BLaER1 treated with 17β-estradiol and CSF1 and Interleukin-3, amounts not matched to agents 10 nM and 100 nM (cell line): ENCODE measurements at regions not wholly inside any gene's neighbourhood (a gene's known extent, or its start where the extent isn't known, plus 50 kb on each side); places are given as distances from the start of the nearest gene placed in this dataset.

Source experiments
- H3K27ac ChIP-seq, 11 experiments: shearing (Covaris generic); formaldehyde crosslinking; 2 replicates each; pipeline ENCODE4 v1.8.1; 2022
- H3K27me3 ChIP-seq, 11 experiments: shearing (Covaris generic); formaldehyde crosslinking; 2 replicates each; pipeline ENCODE4 v1.8.1; 2022
- H3K36me3 ChIP-seq, 11 experiments: shearing (Covaris generic); formaldehyde crosslinking; 2 replicates each; pipeline ENCODE4 v1.8.1; 2022
- H3K4me1 ChIP-seq, 10 experiments: shearing (Covaris generic); formaldehyde crosslinking; 2 replicates each; pipeline ENCODE4 v1.8.1; 2022
- H3K4me2 ChIP-seq, 11 experiments: shearing (Covaris generic); formaldehyde crosslinking; 2 replicates each; pipeline ENCODE4 v1.8.1; 2022
- H3K4me3 ChIP-seq, 10 experiments: shearing (Covaris generic); formaldehyde crosslinking; 2 replicates each; pipeline ENCODE4 v1.8.1; 2022
- H3K9ac ChIP-seq, 11 experiments: shearing (Covaris generic); formaldehyde crosslinking; 2 replicates each; pipeline ENCODE4 v1.8.1; 2022
- H3K9me3 ChIP-seq, 11 experiments: shearing (Covaris generic); formaldehyde crosslinking; replicated peaks in 1 of 11; 2 replicates each; pipeline ENCODE4 v1.8.1; 2022
- H4K20me1 ChIP-seq, 11 experiments: shearing (Covaris generic); formaldehyde crosslinking; 2 replicates each; pipeline ENCODE4 v1.8.1; 2022
- Cebpa-rat ChIP-seq, 11 experiments: shearing (Covaris generic); IDR thresholded peaks; 2 replicates each; pipeline ENCODE4 v1.8.1; 2022

- no peak for TF ChIP-seq Cebpa-rat (IDR thresholded peaks at IDR 0.05)
- no peaks in the 10 kb centered on the region for H3K27me3 ChIP-seq
- peaks cover 0 to 49% (median 31%) of the 10 kb centered on the region in 10 experiments; a peak in 18 of 20 replicates for H3K4me1 ChIP-seq
- peaks cover 4 to 11% (median 9%) of the 10 kb centered on the region in 11 experiments; a peak in 21 of 22 replicates for H3K9me3 ChIP-seq
- peaks cover 0 to 61% (median 5%) of the 10 kb centered on the region in 11 experiments; a peak in 11 of 22 replicates for H3K36me3 ChIP-seq
- H4K20me1 ChIP-seq, result peaks cover 0 to 28% (median 0%) of the 10 kb centered on the region in 11 experiments; a peak in 5 of 22 replicates
- no peak overlapping the region for H3K9ac ChIP-seq
- H3K4me2 ChIP-seq, result no peak overlapping the region
- no peak overlapping the region for H3K4me3 ChIP-seq
- H3K27ac ChIP-seq, result no peak overlapping the region
These were observed 246.4 kb downstream of the CDH26 start for GRCh38 chr20:60204601-60205000.

- Histone ChIP-seq H3K4me3 (no peak overlapping the region), H3K36me3 (peaks cover 0 to 45% (median 0%) of the 10 kb centered on the region in 11 experiments; a peak in 6 of 22 replicates), H3K4me2 (peak overlapping the region in 2 of 11 experiments; percentile 5 to 33; a peak in 2 of 22 replicates), H3K27ac (no peak overlapping the region), H4K20me1 (peaks cover 0 to 39% (median 0%) of the 10 kb centered on the region in 11 experiments; a peak in 6 of 22 replicates), H3K9me3 (no peaks in the 10 kb centered on the region), H3K4me1 (peaks cover 0 to 40% (median 22%) of the 10 kb centered on the region in 10 experiments; a peak in 17 of 20 replicates), H3K9ac (no peak overlapping the region), H3K27me3 (no peaks in the 10 kb centered on the region)
- TF ChIP-seq Cebpa-rat (IDR thresholded peaks at IDR 0.05), result no peak
These were observed 248.0 kb downstream of the CDH26 start for GRCh38 chr20:60206259-60206658.

GRCh38 chr20:60209048-60209447 lies 250.8 kb downstream of the CDH26 start:
- Histone ChIP-seq H3K27me3 (no peaks in the 10 kb centered on the region), H3K27ac (0 out of 22 replicates have a peak overlapping the region, but pooled peaks of 2 of the 11 experiments have one; percentile 5 to 6), H3K4me2 (peak overlapping the region in 8 of 11 experiments; percentile 3 to 71 (median 43); a peak in 15 of 22 replicates), H3K9me3 (no peaks in the 10 kb centered on the region), H3K36me3 (peaks cover 0 to 25% (median 0%) of the 10 kb centered on the region in 11 experiments; a peak in 4 of 22 replicates), H4K20me1 (peaks cover 0 to 57% (median 0%) of the 10 kb centered on the region in 11 experiments; a peak in 6 of 22 replicates), H3K4me1 (peaks cover 0 to 32% (median 22%) of the 10 kb centered on the region in 10 experiments; a peak in 17 of 20 replicates), H3K9ac (no peak overlapping the region; a peak in 1 of 22 replicates), H3K4me3 (no peak overlapping the region)
- TF ChIP-seq Cebpa-rat (IDR thresholded peaks at IDR 0.05), result no peak

GRCh38 chr20:60210779-60211617 lies 252.8 kb downstream of the CDH26 start:
- H3K9me3 ChIP-seq, result no peaks in the 10 kb centered on the region
- H3K9ac ChIP-seq, result no peak overlapping the region
- H3K27me3 ChIP-seq, result no peaks in the 10 kb centered on the region
- H3K4me3 ChIP-seq, result no peak overlapping the region
- peak overlapping the region in 4 of 11 experiments; percentile 11 to 72 (median 24); a peak in 4 of 22 replicates for H3K4me2 ChIP-seq
- H4K20me1 ChIP-seq, result peaks cover 0 to 65% (median 0%) of the 10 kb centered on the region in 11 experiments; a peak in 6 of 22 replicates
- TF ChIP-seq Cebpa-rat (IDR thresholded peaks at IDR 0.05), result no peak
- peaks cover 0 to 33% (median 0%) of the 10 kb centered on the region in 11 experiments; a peak in 8 of 22 replicates for H3K36me3 ChIP-seq
- H3K4me1 ChIP-seq, result peaks cover 0 to 32% (median 22%) of the 10 kb centered on the region in 10 experiments; a peak in 17 of 20 replicates
- H3K27ac ChIP-seq, result no peak overlapping the region

GRCh38 chr20:60211618-60212463 lies 253.6 kb downstream of the CDH26 start:
- Histone ChIP-seq H3K4me3 (no peak overlapping the region), H3K9me3 (no peaks in the 10 kb centered on the region)

GRCh38 chr20:60212695-60213094 lies 254.5 kb downstream of the CDH26 start:
- no peak for TF ChIP-seq Cebpa-rat (IDR thresholded peaks at IDR 0.05)
- Histone ChIP-seq H3K27me3 (no peaks in the 10 kb centered on the region), H3K9me3 (no peaks in the 10 kb centered on the region), H4K20me1 (peaks cover 0 to 58% (median 0%) of the 10 kb centered on the region in 11 experiments; a peak in 6 of 22 replicates), H3K27ac (no peak overlapping the region), H3K4me2 (no peak overlapping the region), H3K4me1 (peaks cover 0 to 25% (median 19%) of the 10 kb centered on the region in 10 experiments; a peak in 17 of 20 replicates), H3K4me3 (no peak overlapping the region), H3K9ac (no peak overlapping the region), H3K36me3 (peaks cover 0 to 45% (median 0%) of the 10 kb centered on the region in 11 experiments; a peak in 8 of 22 replicates)

More at GRCh38 chr20:60211618-60212463, 253.6 kb downstream of the CDH26 start:
- Histone ChIP-seq H4K20me1 (peaks cover 0 to 58% (median 0%) of the 10 kb centered on the region in 11 experiments; a peak in 6 of 22 replicates), H3K4me2 (no peak overlapping the region; a peak in 1 of 22 replicates), H3K27ac (no peak overlapping the region), H3K4me1 (peaks cover 0 to 25% (median 19%) of the 10 kb centered on the region in 10 experiments; a peak in 17 of 20 replicates), H3K27me3 (no peaks in the 10 kb centered on the region), H3K36me3 (peaks cover 0 to 40% (median 0%) of the 10 kb centered on the region in 11 experiments; a peak in 8 of 22 replicates), H3K9ac (no peak overlapping the region)
- TF ChIP-seq Cebpa-rat (IDR thresholded peaks at IDR 0.05), result no peak

- Histone ChIP-seq H3K9ac (no peak overlapping the region), H3K4me2 (no peak overlapping the region), H4K20me1 (peaks cover 0 to 58% (median 0%) of the 10 kb centered on the region in 11 experiments; a peak in 5 of 22 replicates), H3K36me3 (peaks cover 0 to 42% (median 0%) of the 10 kb centered on the region in 11 experiments; a peak in 8 of 22 replicates), H3K9me3 (no peaks in the 10 kb centered on the region), H3K27me3 (no peaks in the 10 kb centered on the region), H3K4me1 (peaks cover 0 to 21% (median 16%) of the 10 kb centered on the region in 10 experiments; a peak in 17 of 20 replicates), H3K4me3 (no peak overlapping the region), H3K27ac (no peak overlapping the region)
- no peak for TF ChIP-seq Cebpa-rat (IDR thresholded peaks at IDR 0.05)
These were observed 255.1 kb downstream of the CDH26 start for GRCh38 chr20:60213126-60213893.
